GM19238 (cell line): ENCODE measurements at regions not wholly inside any gene's neighbourhood (a gene's known extent, or its start where the extent isn't known, plus 50 kb on each side); places are given as distances from the start of the nearest gene placed in this dataset.

ENCODE experiments used
- DNase-seq: peaks from one replicate; pipeline ENCODE4 v3.0.0; 2011; ENCODE audit warnings: low spot score; ENCODE audit not compliant: insufficient read length

GRCh38 chr10:89829262-89829886, 128.0 kb downstream of the KIF20B start:
- DNase-seq: no peak

GRCh38 chr10:89829887-89830269, 128.5 kb downstream of the KIF20B start:
- no peak for DNase-seq

GRCh38 chr10:89830624-89831023, 129.2 kb downstream of the KIF20B start:
- no peak for DNase-seq

GRCh38 chr10:89836840-89837164, 135.4 kb downstream of the KIF20B start:
- no peak for DNase-seq

- DNase-seq: no peak
Measured at GRCh38 chr10:89837165-89838043, 136.0 kb downstream of the KIF20B start.

GRCh38 chr10:89838044-89838615, 136.7 kb downstream of the KIF20B start:
- no peak for DNase-seq

- no peak for DNase-seq
Measured at GRCh38 chr10:89845541-89846280, 144.3 kb downstream of the KIF20B start.

GRCh38 chr10:89846281-89846630, 144.9 kb downstream of the KIF20B start:
- no peak for DNase-seq

- DNase-seq: no peak
Measured at GRCh38 chr10:89846786-89847185, 145.4 kb downstream of the KIF20B start.

GRCh38 chr10:89852872-89853271, 151.5 kb downstream of the KIF20B start:
- no peak for DNase-seq

GRCh38 chr10:89853781-89854191, 152.4 kb downstream of the KIF20B start:
- DNase-seq: no peak

- no peak for DNase-seq
Measured at GRCh38 chr10:89857431-89858042, 156.1 kb downstream of the KIF20B start.

GRCh38 chr10:89861199-89861573, 159.8 kb downstream of the KIF20B start:
- DNase-seq: no peak

GRCh38 chr10:89861584-89862301, 160.4 kb downstream of the KIF20B start:
- no peak for DNase-seq

- DNase-seq: no peak
Measured at GRCh38 chr10:89867964-89868363, 166.6 kb downstream of the KIF20B start.

- no peak for DNase-seq
Measured at GRCh38 chr10:89869180-89869579, 167.8 kb downstream of the KIF20B start.

GRCh38 chr10:89869592-89870156, 168.3 kb downstream of the KIF20B start:
- DNase-seq: no peak

- DNase-seq: no peak
Measured at GRCh38 chr10:89870936-89871335, 169.5 kb downstream of the KIF20B start.

GRCh38 chr10:89873055-89873454, 171.7 kb downstream of the KIF20B start:
- DNase-seq: no peak

- no peak for DNase-seq
Measured at GRCh38 chr10:89875557-89875956, 174.2 kb downstream of the KIF20B start.

- no peak for DNase-seq
Measured at GRCh38 chr10:89879121-89879520, 177.7 kb downstream of the KIF20B start.
